ENCODE measurements at regions not wholly inside any gene's neighbourhood (a gene's known extent, or its start where the extent isn't known, plus 50 kb on each side); places are given as distances from the start of the nearest gene placed in this dataset.

- Histone ChIP-seq H3K27me3 (ENCODE audit: control insufficient read depth, insufficient read depth, low read length) (no peaks in the 10 kb centered on the region), H3K9me3 (ENCODE audit: control insufficient read depth in 2 of 2, low read length in 2 of 2) (no peaks in the 10 kb centered on the region), H3K27ac (ENCODE audit: insufficient read depth, low read length, poor library complexity, severe bottlenecking) (no peak overlapping the region), H3K4me3 (ENCODE audit: low read depth, low read length) (no peak overlapping the region), H3K4me1 (ENCODE audit: control insufficient read depth, insufficient read depth, low read length, poor library complexity, severe bottlenecking) (no peaks in the 10 kb centered on the region), H3K36me3 (ENCODE audit: control insufficient read depth, insufficient read depth, low read length) (no peaks in the 10 kb centered on the region)
- no peak overlapping the region for H3K27ac Mint-ChIP-seq
- no peaks in the 10 kb centered on the region for H3K4me1 Mint-ChIP-seq
- DNase-seq (no peak), ATAC-seq (ENCODE audit: low read depth in 2 of 2) (no peak)
- H3K36me3 Mint-ChIP-seq = no peaks in the 10 kb centered on the region
- H3K9me3 Mint-ChIP-seq = peaks cover 4 to 12% (median 5%) of the 10 kb centered on the region in 7 donors
- no peak overlapping the region for H3K4me3 Mint-ChIP-seq
- H3K27me3 Mint-ChIP-seq = no peaks in the 10 kb centered on the region
Measured at GRCh38 chr9:23319092-23319491, 506.9 kb downstream of the ELAVL2 start.

GRCh38 chr9:23321049-23321448 lies 505.0 kb downstream of the ELAVL2 start:
- DNase-seq = no peak
- Histone ChIP-seq H3K27ac (ENCODE audit: insufficient read depth, low read length, poor library complexity, severe bottlenecking) (no peak overlapping the region), H3K36me3 (ENCODE audit: control insufficient read depth, insufficient read depth, low read length) (no peaks in the 10 kb centered on the region), H3K4me3 (ENCODE audit: low read depth, low read length) (no peak overlapping the region), H3K4me1 (ENCODE audit: control insufficient read depth, insufficient read depth, low read length, poor library complexity, severe bottlenecking) (no peaks in the 10 kb centered on the region), H3K9me3 (ENCODE audit: control insufficient read depth in 2 of 2, low read length in 2 of 2) (peaks cover 0 to 9% of the 10 kb centered on the region in 2 experiments), H3K27me3 (ENCODE audit: control insufficient read depth, insufficient read depth, low read length) (no peaks in the 10 kb centered on the region)
- no peak for ATAC-seq (ENCODE audit: low read depth in 2 of 2)
- Mint-ChIP-seq H3K9me3 (peaks cover 0 to 12% (median 4%) of the 10 kb centered on the region in 7 donors), H3K4me3 (no peak overlapping the region), H3K27ac (no peak overlapping the region), H3K36me3 (no peaks in the 10 kb centered on the region), H3K4me1 (no peaks in the 10 kb centered on the region), H3K27me3 (no peaks in the 10 kb centered on the region)

GRCh38 chr9:23322392-23322791 lies 503.6 kb downstream of the ELAVL2 start:
- ATAC-seq (ENCODE audit: low read depth in 2 of 2) = no peak
- Mint-ChIP-seq H3K4me3 (no peak overlapping the region), H3K4me1 (no peaks in the 10 kb centered on the region), H3K27me3 (no peaks in the 10 kb centered on the region), H3K36me3 (no peaks in the 10 kb centered on the region), H3K9me3 (peaks cover 0 to 18% (median 4%) of the 10 kb centered on the region in 7 donors), H3K27ac (no peak overlapping the region)
- H3K27ac ChIP-seq (ENCODE audit: insufficient read depth, low read length, poor library complexity, severe bottlenecking) = no peak overlapping the region
- peaks cover 0 to 9% of the 10 kb centered on the region in 2 experiments for H3K9me3 ChIP-seq (ENCODE audit: control insufficient read depth in 2 of 2, low read length in 2 of 2)
- H3K27me3 ChIP-seq (ENCODE audit: control insufficient read depth, insufficient read depth, low read length) = no peaks in the 10 kb centered on the region
- no peaks in the 10 kb centered on the region for H3K36me3 ChIP-seq (ENCODE audit: control insufficient read depth, insufficient read depth, low read length)
- no peak overlapping the region for H3K4me3 ChIP-seq (ENCODE audit: low read depth, low read length)
- no peak for DNase-seq
- no peaks in the 10 kb centered on the region for H3K4me1 ChIP-seq (ENCODE audit: control insufficient read depth, insufficient read depth, low read length, poor library complexity, severe bottlenecking)

- H3K36me3 ChIP-seq (ENCODE audit: control insufficient read depth, insufficient read depth, low read length) = no peaks in the 10 kb centered on the region
- no peak overlapping the region for H3K4me3 Mint-ChIP-seq
- H3K9me3 ChIP-seq (ENCODE audit: control insufficient read depth in 2 of 2, low read length in 2 of 2) = peaks cover 0 to 9% of the 10 kb centered on the region in 2 experiments
- H3K27me3 Mint-ChIP-seq = no peaks in the 10 kb centered on the region
- H3K9me3 Mint-ChIP-seq = peaks cover 0 to 30% (median 7%) of the 10 kb centered on the region in 7 donors
- no peak overlapping the region for H3K27ac ChIP-seq (ENCODE audit: insufficient read depth, low read length, poor library complexity, severe bottlenecking)
- H3K4me1 Mint-ChIP-seq = no peaks in the 10 kb centered on the region
- H3K36me3 Mint-ChIP-seq = no peaks in the 10 kb centered on the region
- H3K27me3 ChIP-seq (ENCODE audit: control insufficient read depth, insufficient read depth, low read length) = no peaks in the 10 kb centered on the region
- H3K4me3 ChIP-seq (ENCODE audit: low read depth, low read length) = no peak overlapping the region
- ATAC-seq (ENCODE audit: low read depth in 2 of 2) (no peak), DNase-seq (no peak)
- H3K4me1 ChIP-seq (ENCODE audit: control insufficient read depth, insufficient read depth, low read length, poor library complexity, severe bottlenecking) = no peaks in the 10 kb centered on the region
- H3K27ac Mint-ChIP-seq = no peak overlapping the region
Measured at GRCh38 chr9:23324511-23324910, 501.5 kb downstream of the ELAVL2 start.

GRCh38 chr9:23326597-23326996 lies 499.4 kb downstream of the ELAVL2 start:
- H3K9me3 ChIP-seq (ENCODE audit: control insufficient read depth in 2 of 2, low read length in 2 of 2) = peaks cover 2 to 22% of the 10 kb centered on the region in 2 experiments
- peaks cover 5% of the 10 kb centered on the region for H3K27me3 Mint-ChIP-seq
- no peak overlapping the region for H3K4me3 Mint-ChIP-seq
- no peaks in the 10 kb centered on the region for H3K36me3 Mint-ChIP-seq
- H3K4me1 ChIP-seq (ENCODE audit: control insufficient read depth, insufficient read depth, low read length, poor library complexity, severe bottlenecking) = no peaks in the 10 kb centered on the region
- H3K27me3 ChIP-seq (ENCODE audit: control insufficient read depth, insufficient read depth, low read length) = no peaks in the 10 kb centered on the region
- H3K9me3 Mint-ChIP-seq = peaks cover 0 to 40% (median 10%) of the 10 kb centered on the region in 7 donors
- H3K4me1 Mint-ChIP-seq = no peaks in the 10 kb centered on the region
- H3K27ac ChIP-seq (ENCODE audit: insufficient read depth, low read length, poor library complexity, severe bottlenecking) = no peak overlapping the region
- no peak overlapping the region for H3K27ac Mint-ChIP-seq
- H3K4me3 ChIP-seq (ENCODE audit: low read depth, low read length) = no peak overlapping the region
- DNase-seq (no peak), ATAC-seq (ENCODE audit: low read depth in 2 of 2) (no peak)
- H3K36me3 ChIP-seq (ENCODE audit: control insufficient read depth, insufficient read depth, low read length) = no peaks in the 10 kb centered on the region

GRCh38 chr9:23341346-23341745 lies 484.7 kb downstream of the ELAVL2 start:
- no peak overlapping the region for H3K4me3 Mint-ChIP-seq
- Histone ChIP-seq H3K27me3 (ENCODE audit: control insufficient read depth, insufficient read depth, low read length) (no peaks in the 10 kb centered on the region), H3K4me3 (ENCODE audit: low read depth, low read length) (no peak overlapping the region), H3K27ac (ENCODE audit: insufficient read depth, low read length, poor library complexity, severe bottlenecking) (no peak overlapping the region), H3K4me1 (ENCODE audit: control insufficient read depth, insufficient read depth, low read length, poor library complexity, severe bottlenecking) (no peaks in the 10 kb centered on the region), H3K36me3 (ENCODE audit: control insufficient read depth, insufficient read depth, low read length) (no peaks in the 10 kb centered on the region), H3K9me3 (ENCODE audit: control insufficient read depth in 2 of 2, low read length in 2 of 2) (no peaks in the 10 kb centered on the region)
- H3K4me1 Mint-ChIP-seq = no peaks in the 10 kb centered on the region
- H3K27me3 Mint-ChIP-seq = no peaks in the 10 kb centered on the region
- DNase-seq = no peak
- ATAC-seq (ENCODE audit: low read depth in 2 of 2) = no peak
- H3K36me3 Mint-ChIP-seq = no peaks in the 10 kb centered on the region
- no peak overlapping the region for H3K27ac Mint-ChIP-seq
- peaks cover 0 to 4% (median 2%) of the 10 kb centered on the region in 7 donors for H3K9me3 Mint-ChIP-seq

- Mint-ChIP-seq H3K4me3 (no peak overlapping the region), H3K27ac (no peak overlapping the region), H3K4me1 (no peaks in the 10 kb centered on the region), H3K36me3 (no peaks in the 10 kb centered on the region), H3K9me3 (peaks cover 0 to 6% (median 4%) of the 10 kb centered on the region in 7 donors), H3K27me3 (no peaks in the 10 kb centered on the region)
- ATAC-seq (ENCODE audit: low read depth in 2 of 2) (no peak), DNase-seq (no peak)
- Histone ChIP-seq H3K27ac (ENCODE audit: insufficient read depth, low read length, poor library complexity, severe bottlenecking) (no peak overlapping the region), H3K36me3 (ENCODE audit: control insufficient read depth, insufficient read depth, low read length) (no peaks in the 10 kb centered on the region), H3K4me1 (ENCODE audit: control insufficient read depth, insufficient read depth, low read length, poor library complexity, severe bottlenecking) (no peaks in the 10 kb centered on the region), H3K4me3 (ENCODE audit: low read depth, low read length) (no peak overlapping the region), H3K9me3 (ENCODE audit: control insufficient read depth in 2 of 2, low read length in 2 of 2) (no peaks in the 10 kb centered on the region), H3K27me3 (ENCODE audit: control insufficient read depth, insufficient read depth, low read length) (no peaks in the 10 kb centered on the region)
Measured at GRCh38 chr9:23342291-23342690, 483.7 kb downstream of the ELAVL2 start.

GRCh38 chr9:23343226-23343625 lies 482.8 kb downstream of the ELAVL2 start:
- no peak overlapping the region for H3K27ac Mint-ChIP-seq
- Histone ChIP-seq H3K4me3 (ENCODE audit: low read depth, low read length) (no peak overlapping the region), H3K27ac (ENCODE audit: insufficient read depth, low read length, poor library complexity, severe bottlenecking) (no peak overlapping the region), H3K27me3 (ENCODE audit: control insufficient read depth, insufficient read depth, low read length) (no peaks in the 10 kb centered on the region), H3K4me1 (ENCODE audit: control insufficient read depth, insufficient read depth, low read length, poor library complexity, severe bottlenecking) (no peaks in the 10 kb centered on the region), H3K9me3 (ENCODE audit: control insufficient read depth in 2 of 2, low read length in 2 of 2) (no peaks in the 10 kb centered on the region), H3K36me3 (ENCODE audit: control insufficient read depth, insufficient read depth, low read length) (no peaks in the 10 kb centered on the region)
- H3K36me3 Mint-ChIP-seq = no peaks in the 10 kb centered on the region
- H3K27me3 Mint-ChIP-seq = no peaks in the 10 kb centered on the region
- H3K4me3 Mint-ChIP-seq = no peak overlapping the region
- DNase-seq = no peak
- no peaks in the 10 kb centered on the region for H3K4me1 Mint-ChIP-seq
- no peak for ATAC-seq (ENCODE audit: low read depth in 2 of 2)
- H3K9me3 Mint-ChIP-seq = peaks cover 0 to 8% (median 4%) of the 10 kb centered on the region in 7 donors
